SU-DHL-6 (cell line): ENCODE measurements at regions not wholly inside any gene's neighbourhood (a gene's known extent, or its start where the extent isn't known, plus 50 kb on each side); places are given as distances from the start of the nearest gene placed in this dataset.
"Not testable (repeated sequence)": the region's sequence is repeated elsewhere in the genome, so short reads cannot be mapped to it uniquely, and the experiment has no call there.

ENCODE experiments used
- EZH2phosphoT487 ChIP-seq: fragments of 200-600 bp; sonication (generic), shearing (Covaris generic); conservative IDR thresholded peaks from 2 replicates; pipeline ENCODE4 v1.6.1; 2018; ENCODE audit warnings: mild to moderate bottlenecking, antibody characterized with exemption, low read length, moderate library complexity, mixed read lengths
- TF ChIP-seq, protein P1 (sequence below): fragments of 200-600 bp; sonication (generic); IDR thresholded peaks from one replicate; pipeline ENCODE4 v1.5.1; 2017; ENCODE audit warnings: antibody characterized with exemption, mild to moderate bottlenecking, low read length, moderate library complexity; ENCODE audit not compliant: insufficient read depth, poor library complexity, severe bottlenecking

- TF ChIP-seq, protein P1, sequence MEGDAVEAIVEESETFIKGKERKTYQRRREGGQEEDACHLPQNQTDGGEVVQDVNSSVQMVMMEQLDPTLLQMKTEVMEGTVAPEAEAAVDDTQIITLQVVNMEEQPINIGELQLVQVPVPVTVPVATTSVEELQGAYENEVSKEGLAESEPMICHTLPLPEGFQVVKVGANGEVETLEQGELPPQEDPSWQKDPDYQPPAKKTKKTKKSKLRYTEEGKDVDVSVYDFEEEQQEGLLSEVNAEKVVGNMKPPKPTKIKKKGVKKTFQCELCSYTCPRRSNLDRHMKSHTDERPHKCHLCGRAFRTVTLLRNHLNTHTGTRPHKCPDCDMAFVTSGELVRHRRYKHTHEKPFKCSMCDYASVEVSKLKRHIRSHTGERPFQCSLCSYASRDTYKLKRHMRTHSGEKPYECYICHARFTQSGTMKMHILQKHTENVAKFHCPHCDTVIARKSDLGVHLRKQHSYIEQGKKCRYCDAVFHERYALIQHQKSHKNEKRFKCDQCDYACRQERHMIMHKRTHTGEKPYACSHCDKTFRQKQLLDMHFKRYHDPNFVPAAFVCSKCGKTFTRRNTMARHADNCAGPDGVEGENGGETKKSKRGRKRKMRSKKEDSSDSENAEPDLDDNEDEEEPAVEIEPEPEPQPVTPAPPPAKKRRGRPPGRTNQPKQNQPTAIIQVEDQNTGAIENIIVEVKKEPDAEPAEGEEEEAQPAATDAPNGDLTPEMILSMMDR: not testable (repeated sequence)
- TF ChIP-seq EZH2phosphoT487: not testable (repeated sequence)
Measured at GRCh38 chr1:837601-838000, 86.1 kb upstream of the SAMD11 start.
